Sigmoid colon (tissue), 4 donors: ENCODE measurements at regions not wholly inside any gene's neighbourhood (a gene's known extent, or its start where the extent isn't known, plus 50 kb on each side); places are given as distances from the start of the nearest gene placed in this dataset.

Experiments
- POLR2A ChIP-seq, 2 donors: fragments of 450-650 bp; IDR thresholded peaks; one replicate each; pipeline ENCODE4 v1.6.1; 2016; ENCODE audit warnings: antibody characterized with exemption in 2 of 2, mild to moderate bottlenecking in 2 of 2, moderate library complexity in 2 of 2
- POLR2AphosphoS5 ChIP-seq, 4 donors: sonication (generic); formaldehyde crosslinking; IDR thresholded peaks; one replicate each; pipeline ENCODE4 v1.6.1; 2017; ENCODE audit warnings: antibody characterized with exemption in 4 of 4
- TF ChIP-seq, protein P1 (sequence below), 4 experiments: fragments of 450-650 bp in 3 of 4; fragments of 200-600 bp in 1 of 4; IDR thresholded peaks; one replicate each; pipeline ENCODE4 v1.5.1; 2016 to 2019; ENCODE audit warnings: antibody characterized with exemption in 4 of 4, mild to moderate bottlenecking in 3 of 4, moderate library complexity in 2 of 4

- TF ChIP-seq, protein P1, sequence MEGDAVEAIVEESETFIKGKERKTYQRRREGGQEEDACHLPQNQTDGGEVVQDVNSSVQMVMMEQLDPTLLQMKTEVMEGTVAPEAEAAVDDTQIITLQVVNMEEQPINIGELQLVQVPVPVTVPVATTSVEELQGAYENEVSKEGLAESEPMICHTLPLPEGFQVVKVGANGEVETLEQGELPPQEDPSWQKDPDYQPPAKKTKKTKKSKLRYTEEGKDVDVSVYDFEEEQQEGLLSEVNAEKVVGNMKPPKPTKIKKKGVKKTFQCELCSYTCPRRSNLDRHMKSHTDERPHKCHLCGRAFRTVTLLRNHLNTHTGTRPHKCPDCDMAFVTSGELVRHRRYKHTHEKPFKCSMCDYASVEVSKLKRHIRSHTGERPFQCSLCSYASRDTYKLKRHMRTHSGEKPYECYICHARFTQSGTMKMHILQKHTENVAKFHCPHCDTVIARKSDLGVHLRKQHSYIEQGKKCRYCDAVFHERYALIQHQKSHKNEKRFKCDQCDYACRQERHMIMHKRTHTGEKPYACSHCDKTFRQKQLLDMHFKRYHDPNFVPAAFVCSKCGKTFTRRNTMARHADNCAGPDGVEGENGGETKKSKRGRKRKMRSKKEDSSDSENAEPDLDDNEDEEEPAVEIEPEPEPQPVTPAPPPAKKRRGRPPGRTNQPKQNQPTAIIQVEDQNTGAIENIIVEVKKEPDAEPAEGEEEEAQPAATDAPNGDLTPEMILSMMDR (IDR thresholded peaks at IDR 0.05), result no peak
- no peak for TF ChIP-seq POLR2AphosphoS5 (IDR thresholded peaks at IDR 0.05)
- no peak for TF ChIP-seq POLR2A (IDR thresholded peaks at IDR 0.05)
These were observed 329.3 kb upstream of the ADCY2 start for GRCh38 chr5:7066471-7067235.
